H1 (cell line): ENCODE measurements at regions not wholly inside any gene's neighbourhood (a gene's known extent, or its start where the extent isn't known, plus 50 kb on each side); places are given as distances from the start of the nearest gene placed in this dataset.

Source experiments
- CTCF ChIA-PET: fragments of 300-600 bp; sonication (Branson Sonifier 250); formaldehyde crosslinking; loops from one replicate; lab custom pipeline; 2021; ENCODE audit not compliant: partially characterized antibody; lab: Charles Lee
- POLR2A ChIA-PET: fragments of 300-600 bp; sonication (Branson Sonifier 250); formaldehyde crosslinking; loops from one replicate; lab custom pipeline; 2021; ENCODE audit warnings: inconsistent platforms; ENCODE audit not compliant: partially characterized antibody; lab: Charles Lee
- DNase-seq, 2 experiments: peaks; one replicate each; pipeline versions ENCODE4 v3.0.0 to v3.0.0-alpha.2; 2010 to 2022; ENCODE audit warnings: low spot score in 2 of 2, low read depth in 1 of 2, mixed read lengths in 1 of 2
- FAIRE-seq: peaks from 2 replicates; lab custom pipeline; 2011; peaks lifted over from hg19 to GRCh38; lab: Jason Lieb, UNC
- H2AFZ ChIP-seq: 2 replicates; pipeline ENCODE4 v1.8.1; 2012; ENCODE audit warnings: low read length, inconsistent platforms
- H2AK5ac ChIP-seq: 2 replicates; pipeline ENCODE4 v1.6.1; 2013; ENCODE audit warnings: low read depth, low read length
- H2BK120ac ChIP-seq: replicated peaks from 2 replicates; pipeline ENCODE3; 2013; ENCODE audit warnings: low read depth, low read length, inconsistent platforms
- H2BK12ac ChIP-seq: 2 replicates; pipeline ENCODE4 v1.6.1; 2013; ENCODE audit warnings: low read depth, low read length
- H2BK15ac ChIP-seq: 2 replicates; pipeline ENCODE4 v1.6.1; 2013; ENCODE audit warnings: low read length
- H2BK20ac ChIP-seq: 2 replicates; pipeline ENCODE4 v1.6.1; 2013; ENCODE audit warnings: low read length
- H2BK5ac ChIP-seq: 2 replicates; pipeline ENCODE4 v1.6.1; 2013; ENCODE audit warnings: low read depth, low read length
- H3K14ac ChIP-seq: 2 replicates; pipeline ENCODE4 v1.6.1; 2013; ENCODE audit warnings: inconsistent platforms; ENCODE audit not compliant: insufficient read length
- H3K18ac ChIP-seq: 2 replicates; pipeline ENCODE4 v1.6.1; 2013; ENCODE audit warnings: low read length; ENCODE audit errors: extremely low read depth
- H3K23ac ChIP-seq: 2 replicates; pipeline ENCODE4 v1.6.1; 2013; ENCODE audit warnings: inconsistent platforms; ENCODE audit not compliant: insufficient read length
- H3K23me2 ChIP-seq: 2 replicates; pipeline ENCODE4 v1.6.1; 2013; ENCODE audit warnings: low read depth, low read length
- H3K27ac ChIP-seq: 2 replicates; pipeline ENCODE4 v1.6.1; 2011; ENCODE audit warnings: low read depth, low read length, inconsistent platforms
- H3K27me3 ChIP-seq, 4 experiments: replicated peaks in 1 of 4; 1 replicate in 1 of 4; 2 replicates in 3 of 4; pipeline versions ENCODE4 v1.6.1 to v1.8.1; 2011 to 2013; ENCODE audit warnings: low read length in 3 of 4, mild to moderate bottlenecking in 3 of 4, inconsistent platforms in 2 of 4, mixed read lengths in 2 of 4, moderate library complexity in 1 of 4; ENCODE audit not compliant: control insufficient read depth in 3 of 4, insufficient read depth in 3 of 4; ENCODE audit errors: extremely low read depth in 1 of 4
- H3K36me3 ChIP-seq, 4 experiments: 2 replicates each; pipeline versions ENCODE4 v1.6.1 to v1.8.1; 2011 to 2013; ENCODE audit warnings: mild to moderate bottlenecking in 4 of 4, low read length in 3 of 4, moderate library complexity in 2 of 4, control low read depth in 1 of 4, inconsistent platforms in 1 of 4; ENCODE audit not compliant: insufficient read depth in 4 of 4, control insufficient read depth in 2 of 4
- H3K4ac ChIP-seq: replicated peaks from 2 replicates; pipeline ENCODE3; 2013; ENCODE audit warnings: low read length, low read depth, mixed read lengths, inconsistent platforms; ENCODE audit not compliant: insufficient read length
- H3K4me1 ChIP-seq, 4 experiments: replicated peaks in 1 of 4; 1 replicate in 1 of 4; 2 replicates in 3 of 4; pipeline versions ENCODE4 v1.6.1 to v1.8.1; 2011 to 2013; ENCODE audit warnings: low read length in 3 of 4, inconsistent platforms in 2 of 4, mixed read lengths in 1 of 4; ENCODE audit not compliant: insufficient read depth in 4 of 4, control insufficient read depth in 3 of 4
- H3K4me2 ChIP-seq, 2 experiments: 2 replicates each; pipeline versions ENCODE4 v1.6.1 to v1.8.1; 2011 to 2013; ENCODE audit warnings: low read depth in 2 of 2, low read length in 2 of 2, control low read depth in 1 of 2, inconsistent platforms in 1 of 2, mild to moderate bottlenecking in 1 of 2; ENCODE audit not compliant: insufficient read depth in 1 of 2
- H3K4me3 ChIP-seq, 4 experiments: fragments of 200-600, 300-600 bp in 1 of 4; sonication (generic), shearing (Covaris generic), sonication (Bioruptor Twin) in 1 of 4; 2 replicates each; pipeline versions ENCODE4 v1.5.1 to v1.8.1; 2011 to 2016; ENCODE audit warnings: low read length in 4 of 4, low read depth in 3 of 4, control low read depth in 2 of 4, inconsistent platforms in 2 of 4, mild to moderate bottlenecking in 2 of 4, mixed read lengths in 1 of 4, moderate library complexity in 1 of 4; ENCODE audit not compliant: insufficient read depth in 2 of 4; ENCODE audit errors: extremely low read depth in 1 of 4
- H3K56ac ChIP-seq: replicated peaks from 2 replicates; pipeline ENCODE3; 2013; ENCODE audit warnings: low read depth, mild to moderate bottlenecking, mixed read lengths, low read length, inconsistent platforms; ENCODE audit not compliant: insufficient read length
- H3K79me1 ChIP-seq: 2 replicates; pipeline ENCODE4 v1.6.1; 2013; ENCODE audit warnings: low read depth, low read length, control low read depth
- H3K79me2 ChIP-seq, 2 experiments: 2 replicates each; pipeline versions ENCODE4 v1.6.1 to v1.8.1; 2012 to 2013; ENCODE audit warnings: low read length in 2 of 2, mild to moderate bottlenecking in 2 of 2, inconsistent platforms in 1 of 2; ENCODE audit not compliant: insufficient read depth in 2 of 2, control insufficient read depth in 1 of 2
- H3K9ac ChIP-seq, 4 experiments: replicated peaks in 1 of 4; 1 replicate in 1 of 4; 2 replicates in 3 of 4; pipeline versions ENCODE4 v1.6.1 to v1.8.1; 2011 to 2013; ENCODE audit warnings: low read depth in 3 of 4, low read length in 3 of 4, control low read depth in 2 of 4, mild to moderate bottlenecking in 2 of 4, moderate library complexity in 2 of 4, inconsistent platforms in 1 of 4; ENCODE audit errors: extremely low read depth in 1 of 4
- H3K9me3 ChIP-seq, 2 experiments: 2 replicates each; pipeline versions ENCODE4 v1.6.1 to v1.8.1; 2012 to 2013; ENCODE audit warnings: mild to moderate bottlenecking in 2 of 2, moderate library complexity in 2 of 2, control low read depth in 1 of 2, inconsistent platforms in 1 of 2, low read depth in 1 of 2, low read length in 1 of 2, mixed read lengths in 1 of 2; ENCODE audit not compliant: insufficient read depth in 2 of 2
- H4K20me1 ChIP-seq, 2 experiments: replicated peaks in 1 of 2; 2 replicates each; pipeline versions ENCODE3 to v1.8.1; 2011 to 2013; ENCODE audit warnings: inconsistent platforms in 2 of 2, low read length in 2 of 2, mild to moderate bottlenecking in 1 of 2; ENCODE audit not compliant: insufficient read depth in 2 of 2, control insufficient read depth in 1 of 2
- H4K5ac ChIP-seq: 2 replicates; pipeline ENCODE4 v1.6.1; 2013; ENCODE audit warnings: low read length, low read depth, mixed read lengths, inconsistent platforms; ENCODE audit not compliant: insufficient read length
- H4K8ac ChIP-seq: 2 replicates; pipeline ENCODE4 v1.8.0; 2013; ENCODE audit warnings: mild to moderate bottlenecking, moderate library complexity, low read length, inconsistent platforms; ENCODE audit not compliant: insufficient read depth; ENCODE audit errors: extremely low read depth
- H4K91ac ChIP-seq: replicated peaks from 2 replicates; pipeline ENCODE3; 2013; ENCODE audit warnings: low read length, mixed read lengths, inconsistent platforms; ENCODE audit not compliant: insufficient read length
- CHD1 ChIP-seq: IDR thresholded peaks from 2 replicates; pipeline ENCODE4 v1.6.1; 2012; ENCODE audit warnings: low read depth, low read length, improper control_type of control experiment
- FOSL1 ChIP-seq: IDR thresholded peaks from 2 replicates; pipeline ENCODE4 v1.6.1; 2011; ENCODE audit warnings: mild to moderate bottlenecking, low read depth, low read length, moderate library complexity; ENCODE audit not compliant: insufficient read depth
- GTF2F1 ChIP-seq: IDR thresholded peaks from 2 replicates; pipeline ENCODE4 v1.6.1; 2012; ENCODE audit warnings: low read depth, low read length, improper control_type of control experiment, borderline replicate concordance
- HDAC2 ChIP-seq, 2 experiments: fragments of 300-600 bp in 1 of 2; sonication (generic) in 1 of 2; IDR thresholded peaks; 2 replicates each; pipeline ENCODE4 v1.6.1; 2011 to 2012; ENCODE audit warnings: low read depth in 2 of 2, low read length in 2 of 2, mild to moderate bottlenecking in 2 of 2, moderate library complexity in 2 of 2, borderline replicate concordance in 1 of 2, inconsistent platforms in 1 of 2
- KDM1A ChIP-seq: fragments of 200-600, 300-600 bp; sonication (generic); IDR thresholded peaks from 2 replicates; pipeline ENCODE4 v1.7.1; 2016; ENCODE audit warnings: mild to moderate bottlenecking, low read length, borderline replicate concordance
- NANOG ChIP-seq: IDR thresholded peaks from 2 replicates; pipeline ENCODE4 v1.6.1; 2011; ENCODE audit warnings: low read length, low read depth, mild to moderate bottlenecking, inconsistent platforms; ENCODE audit not compliant: insufficient read depth, poor library complexity, severe bottlenecking
- RFX5 ChIP-seq: IDR thresholded peaks from 2 replicates; pipeline ENCODE4 v1.6.1; 2011; ENCODE audit warnings: low read depth, low read length, improper control_type of control experiment, borderline replicate concordance
- SIRT6 ChIP-seq: IDR thresholded peaks from one replicate; pipeline ENCODE4 v1.7.1; 2012; ENCODE audit warnings: low read length, inconsistent platforms
- SIX5 ChIP-seq: IDR thresholded peaks from 2 replicates; pipeline ENCODE4 v1.6.1; 2011; ENCODE audit warnings: mild to moderate bottlenecking, low read depth, low read length
- SP2 ChIP-seq: IDR thresholded peaks from 2 replicates; pipeline ENCODE4 v1.6.1; 2012; ENCODE audit warnings: mild to moderate bottlenecking, low read length, inconsistent platforms
- SP4 ChIP-seq: IDR thresholded peaks from 2 replicates; pipeline ENCODE4 v1.6.1; 2012; ENCODE audit warnings: low read length, inconsistent platforms
- SRF ChIP-seq: IDR thresholded peaks from 2 replicates; pipeline ENCODE4 v1.6.1; 2011; ENCODE audit warnings: mild to moderate bottlenecking, low read depth, low read length, moderate library complexity
- WGBS, 2 experiments: shearing (Covaris generic) in 1 of 2; methylation state at CpG; one replicate each; pipeline versions ENCODE4 v1.1.6 to v1.1.7; 2013 to 2015; ENCODE audit warnings: low lambda C conversion rate in 2 of 2, mixed read lengths in 2 of 2, inconsistent platforms in 1 of 2, low coverage in 1 of 2, missing lambda C conversion rate in 1 of 2; ENCODE audit not compliant: insufficient replicate concordance in 2 of 2, insufficient coverage in 1 of 2, insufficient read length in 1 of 2; ENCODE audit errors: extremely low coverage in 1 of 2, missing lambda C conversion rate in 1 of 2; 5-methylcytosine and 5-hydroxymethylcytosine counted together
- TF ChIP-seq, protein P1 (sequence below): IDR thresholded peaks from 2 replicates; pipeline ENCODE4 v1.6.1; 2011; ENCODE audit warnings: low read length, improper control_type of control experiment
- TF ChIP-seq, protein P2 (sequence below): IDR thresholded peaks from 2 replicates; pipeline ENCODE4 v1.6.1; 2011; ENCODE audit warnings: low read depth, mild to moderate bottlenecking, low read length; ENCODE audit not compliant: insufficient read depth

DNA sequence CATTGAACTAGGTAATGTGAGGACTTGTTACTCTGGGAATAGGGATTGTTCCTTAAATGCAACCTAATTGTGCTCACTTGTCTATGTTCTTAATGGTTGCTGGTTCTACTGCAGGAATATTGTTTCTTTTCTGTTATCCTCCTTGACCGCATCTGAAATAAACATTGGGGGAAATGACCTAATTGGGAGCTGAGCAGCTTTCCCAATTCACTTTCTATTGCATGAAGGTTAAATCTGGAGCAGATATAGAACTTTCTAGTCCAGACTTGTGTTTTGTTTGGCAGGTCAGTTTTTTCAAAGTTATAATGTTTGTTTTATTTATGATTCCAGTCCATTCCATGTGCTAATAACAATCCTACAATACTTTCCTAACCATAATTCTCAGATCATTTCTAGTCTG lies 981.0 kb upstream of the CITED2 start:
- POLR2A ChIA-PET, result no interaction called here
- H3K4me2 ChIP-seq, result no peak overlapping the region
- H3K27me3 ChIP-seq, result no peaks in the 10 kb centered on the region
- no peaks in the 10 kb centered on the region; the same call in 1 of the 2 replicates for H3K23me2 ChIP-seq
- no peak overlapping the region for H2BK5ac ChIP-seq
- H3K9ac ChIP-seq, result no peak overlapping the region
- no peak overlapping the region for H2BK15ac ChIP-seq
- FAIRE-seq (no peak), DNase-seq (no peak)
- H3K36me3 ChIP-seq, result no peaks in the 10 kb centered on the region
- no peak overlapping the region for H4K91ac ChIP-seq
- no peak overlapping the region for H2BK120ac ChIP-seq
- no peak overlapping the region for H3K4ac ChIP-seq
- no peak overlapping the region for H3K23ac ChIP-seq
- H3K79me2 ChIP-seq, result no peaks in the 10 kb centered on the region
- no peak overlapping the region for H2BK12ac ChIP-seq
- no peak overlapping the region for H4K5ac ChIP-seq
- no peak overlapping the region for H3K56ac ChIP-seq
- no peak overlapping the region for H2BK20ac ChIP-seq
- H3K79me1 ChIP-seq, result no peaks in the 10 kb centered on the region
- no peak overlapping the region for H3K18ac ChIP-seq
- H3K4me1 ChIP-seq, result peaks cover 0 to 3% (median 1%) of the 10 kb centered on the region in 4 experiments; a peak in 3 of 7 replicates
- H3K14ac ChIP-seq, result no peak overlapping the region
- 94% methylated on average over 1 of the region's 1 CpG; no CpG with 5 or more reads in 1 of the 2 experiments for WGBS, 2 experiments
- no peak overlapping the region for H3K27ac ChIP-seq
- no peaks in the 10 kb centered on the region for H4K20me1 ChIP-seq
- no peak overlapping the region for H4K8ac ChIP-seq
- no peak overlapping the region for H2AK5ac ChIP-seq
- no peaks in the 10 kb centered on the region for H3K9me3 ChIP-seq
- H3K4me3 ChIP-seq, result no peak overlapping the region
- CTCF ChIA-PET, result no interaction called here
- H2AFZ ChIP-seq, result no peak overlapping the region
- TF ChIP-seq CHD1 (no peak), SIRT6 (no peak), HDAC2 (IDR thresholded peaks at IDR 0.05; ENCODE audit: borderline replicate concordance in 1 of 2, low read depth in 2 of 2, low read length in 2 of 2) (no peak), FOSL1 (no peak), NANOG (no peak), RFX5 (no peak), SP2 (no peak), SIX5 (no peak), KDM1A (no peak), SP4 (no peak), GTF2F1 (no peak), SRF (no peak)
- TF ChIP-seq, protein P1, sequence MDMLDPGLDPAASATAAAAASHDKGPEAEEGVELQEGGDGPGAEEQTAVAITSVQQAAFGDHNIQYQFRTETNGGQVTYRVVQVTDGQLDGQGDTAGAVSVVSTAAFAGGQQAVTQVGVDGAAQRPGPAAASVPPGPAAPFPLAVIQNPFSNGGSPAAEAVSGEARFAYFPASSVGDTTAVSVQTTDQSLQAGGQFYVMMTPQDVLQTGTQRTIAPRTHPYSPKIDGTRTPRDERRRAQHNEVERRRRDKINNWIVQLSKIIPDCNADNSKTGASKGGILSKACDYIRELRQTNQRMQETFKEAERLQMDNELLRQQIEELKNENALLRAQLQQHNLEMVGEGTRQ, result no peak
- TF ChIP-seq, protein P2, sequence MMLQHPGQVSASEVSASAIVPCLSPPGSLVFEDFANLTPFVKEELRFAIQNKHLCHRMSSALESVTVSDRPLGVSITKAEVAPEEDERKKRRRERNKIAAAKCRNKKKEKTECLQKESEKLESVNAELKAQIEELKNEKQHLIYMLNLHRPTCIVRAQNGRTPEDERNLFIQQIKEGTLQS, result no peak
